Pancreas (tissue), 10 donors: ENCODE measurements at regions not wholly inside any gene's neighbourhood (a gene's known extent, or its start where the extent isn't known, plus 50 kb on each side); places are given as distances from the start of the nearest gene placed in this dataset.

ENCODE experiments used
- ATAC-seq, 4 donors: fragments of 200-7000 bp; cut with Tn5 transposase; one replicate each; pipeline versions ENCODE4 v1.8.0 to v1.9.1; 2020; ENCODE audit warnings: mild to moderate bottlenecking in 4 of 4, moderate library complexity in 4 of 4
- DNase-seq, 6 donors: peaks; one replicate each; pipeline ENCODE4 v3.0.0-alpha.2; 2020
- FAIRE-seq: peaks from 2 replicates; lab custom pipeline; 2012; peaks lifted over from hg19 to GRCh38; lab: Jason Lieb, UNC
- H3K27ac ChIP-seq, 4 donors: fragments of 200-600 bp; sonication (generic); 1 replicate in 3 of 4; 2 replicates in 1 of 4; pipeline versions ENCODE4 v1.5.0 to v1.8.0; 2020
- H3K27me3 ChIP-seq, 4 donors: fragments of 200-600 bp; one replicate each; pipeline ENCODE4 v1.8.0; 2021
- H3K36me3 ChIP-seq, 3 donors: fragments of 200-600 bp; sonication (generic) in 1 of 3; one replicate each; pipeline versions ENCODE4 v1.5.0 to v1.8.0; 2020 to 2021
- H3K4me1 ChIP-seq, 3 donors: fragments of 200-600 bp; one replicate each; pipeline ENCODE4 v1.8.0; 2021
- H3K4me3 ChIP-seq, 4 donors: fragments of 200-600 bp; sonication (generic) in 2 of 4; one replicate each; pipeline versions ENCODE4 v1.5.0 to v1.8.0; 2020 to 2021
- H3K9me3 ChIP-seq, 4 donors: fragments of 200-600 bp; one replicate each; pipeline ENCODE4 v1.8.0; 2021
- WGBS, 2 donors: extraction: QIAGEN DNeasy Blood & Tissue Kit; methylation state at CpG; one replicate each; pipeline ENCODE4 v1.1.7; 2013; 5-methylcytosine and 5-hydroxymethylcytosine counted together
- intact Hi-C, 3 donors: fragments of 100-400 bp; cut with DNase I; formaldehyde crosslinking; loops; one replicate each; pipeline versions ENCODE4 v1.11.1 to v1.14.2; 2022
- TF ChIP-seq, protein P1 (sequence below), 4 donors: fragments of 200-600 bp; sonication (generic) in 3 of 4; IDR thresholded peaks; one replicate each; pipeline versions ENCODE4 v1.5.0 to v1.8.0; 2021; ENCODE audit warnings: antibody characterized with exemption in 4 of 4
- donor health status: healthy with polysubstance abuse.
- donor health status: DM: no; HTN: no; CAD: no; lungs with moderate emphysema.
- donor health status: DM: no; HTN: no; CAD: no.
- donor health status: control.
- donor health status: control.
- donor health status: Bipolar disorder and iron deficiency.
- donor health status: DM: yes; HTN: yes; CAD: no.
- donor health status: DM: no; HTN: no; CAD: no.
- donor health status: DM: no; HTN: no; CAD: no.
- donor health status: DM: yes; HTN: yes; CAD: no.

DNA sequence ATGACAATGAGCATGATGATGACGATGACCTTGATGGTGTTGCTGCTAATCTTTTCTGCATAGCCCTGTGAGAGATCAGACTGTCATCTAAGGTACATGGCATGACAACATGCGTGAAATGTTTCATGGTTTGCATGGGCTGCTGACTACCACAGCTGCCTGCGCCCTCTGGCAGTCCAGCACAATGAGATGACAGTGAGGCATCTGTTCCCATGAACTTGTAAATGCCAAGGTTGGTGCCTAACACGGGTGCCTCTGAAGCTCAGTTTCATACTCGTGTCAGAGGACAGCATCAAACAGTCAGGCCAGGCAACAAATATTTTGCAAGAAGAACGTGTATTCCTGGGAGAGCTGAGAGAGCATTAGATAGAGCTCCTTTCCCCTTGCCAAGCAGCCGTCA lies 122.0 kb upstream of the PRKCQ start:
- WGBS, 2 donors, result 58 to 68% methylated on average over 7 of the region's 7 CpGs
- no peaks in the 10 kb centered on the region for H3K36me3 ChIP-seq
- H3K4me3 ChIP-seq, result no peak overlapping the region
- intact Hi-C loops, result no loop called here
- no peak overlapping the region for H3K27ac ChIP-seq
- no peak for DNase-seq
- FAIRE-seq, result no peak
- H3K4me1 ChIP-seq, result no peaks in the 10 kb centered on the region
- no peaks in the 10 kb centered on the region for H3K9me3 ChIP-seq
- ATAC-seq, result no peak
- TF ChIP-seq, protein P1, sequence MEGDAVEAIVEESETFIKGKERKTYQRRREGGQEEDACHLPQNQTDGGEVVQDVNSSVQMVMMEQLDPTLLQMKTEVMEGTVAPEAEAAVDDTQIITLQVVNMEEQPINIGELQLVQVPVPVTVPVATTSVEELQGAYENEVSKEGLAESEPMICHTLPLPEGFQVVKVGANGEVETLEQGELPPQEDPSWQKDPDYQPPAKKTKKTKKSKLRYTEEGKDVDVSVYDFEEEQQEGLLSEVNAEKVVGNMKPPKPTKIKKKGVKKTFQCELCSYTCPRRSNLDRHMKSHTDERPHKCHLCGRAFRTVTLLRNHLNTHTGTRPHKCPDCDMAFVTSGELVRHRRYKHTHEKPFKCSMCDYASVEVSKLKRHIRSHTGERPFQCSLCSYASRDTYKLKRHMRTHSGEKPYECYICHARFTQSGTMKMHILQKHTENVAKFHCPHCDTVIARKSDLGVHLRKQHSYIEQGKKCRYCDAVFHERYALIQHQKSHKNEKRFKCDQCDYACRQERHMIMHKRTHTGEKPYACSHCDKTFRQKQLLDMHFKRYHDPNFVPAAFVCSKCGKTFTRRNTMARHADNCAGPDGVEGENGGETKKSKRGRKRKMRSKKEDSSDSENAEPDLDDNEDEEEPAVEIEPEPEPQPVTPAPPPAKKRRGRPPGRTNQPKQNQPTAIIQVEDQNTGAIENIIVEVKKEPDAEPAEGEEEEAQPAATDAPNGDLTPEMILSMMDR (IDR thresholded peaks at IDR 0.05), result no peak
- peaks cover 0 to 8% (median 2%) of the 10 kb centered on the region in 4 donors for H3K27me3 ChIP-seq

DNA sequence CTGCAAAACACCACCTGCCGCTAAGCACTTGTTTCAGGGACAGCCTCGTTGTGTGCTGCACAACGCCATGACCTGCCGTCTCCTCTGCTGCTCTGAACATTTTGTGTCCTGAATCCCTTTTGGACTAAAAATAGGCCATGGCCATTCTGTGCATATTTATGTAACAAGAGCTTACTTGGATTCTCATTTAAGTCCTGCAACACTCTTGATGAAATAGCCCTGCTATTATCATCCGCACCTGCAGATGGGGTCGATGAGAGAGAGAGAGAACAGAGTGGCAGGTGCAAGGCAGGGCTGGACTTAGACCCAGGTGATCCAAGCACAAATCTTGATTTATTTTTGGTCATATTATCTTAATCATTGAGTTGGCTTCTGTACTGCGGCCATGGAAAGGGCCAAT lies 121.2 kb upstream of the PRKCQ start:
- intact Hi-C loops, result no loop called here
- 55 to 62% methylated on average over 7 of the region's 7 CpGs for WGBS, 2 donors
- Histone ChIP-seq H3K4me1 (no peaks in the 10 kb centered on the region), H3K9me3 (no peaks in the 10 kb centered on the region), H3K36me3 (no peaks in the 10 kb centered on the region), H3K27ac (no peak overlapping the region), H3K27me3 (peaks cover 0 to 4% (median 2%) of the 10 kb centered on the region in 4 donors), H3K4me3 (no peak overlapping the region)
- no peak for ATAC-seq
- TF ChIP-seq, protein P1 (IDR thresholded peaks at IDR 0.05), result no peak
- FAIRE-seq, result no peak
- no peak for DNase-seq

DNA sequence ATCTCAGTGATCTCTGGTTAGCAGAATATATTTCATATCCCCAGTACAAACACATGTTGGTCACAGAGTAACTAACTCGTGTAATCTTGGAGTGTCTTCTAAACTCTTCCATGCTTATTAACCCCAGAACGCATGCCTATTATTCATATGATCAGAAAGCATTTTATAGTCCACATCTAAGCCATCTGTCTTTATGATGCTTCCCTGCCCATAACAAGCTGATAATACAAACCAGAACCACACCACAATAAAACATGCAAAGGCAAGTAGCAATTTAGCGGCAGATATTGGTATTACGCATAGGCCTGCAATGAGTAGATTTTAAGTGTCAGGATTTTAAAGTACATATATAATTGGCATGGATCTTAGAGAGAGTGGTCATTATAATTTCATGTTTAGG lies 120.0 kb upstream of the PRKCQ start:
- Histone ChIP-seq H3K4me1 (no peaks in the 10 kb centered on the region), H3K27me3 (peaks cover 0 to 4% (median 2%) of the 10 kb centered on the region in 4 donors), H3K27ac (no peak overlapping the region), H3K4me3 (no peak overlapping the region), H3K9me3 (no peaks in the 10 kb centered on the region), H3K36me3 (no peaks in the 10 kb centered on the region)
- TF ChIP-seq, protein P1 (IDR thresholded peaks at IDR 0.05), result no peak
- intact Hi-C loops, result no loop called here
- no peak for DNase-seq
- 80 to 83% methylated on average over 4 of the region's 4 CpGs for WGBS, 2 donors
- no peak for FAIRE-seq
- no peak for ATAC-seq

GRCh38 chr10:6699336-6699735 lies 119.3 kb upstream of the PRKCQ start:
- DNase-seq, result no peak
- ATAC-seq, result no peak
- WGBS, 2 donors, result 76 to 86% methylated on average over 4 of the region's 4 CpGs
- Histone ChIP-seq H3K9me3 (no peaks in the 10 kb centered on the region), H3K27me3 (peaks cover 0 to 4% (median 2%) of the 10 kb centered on the region in 4 donors), H3K4me3 (no peak overlapping the region), H3K27ac (no peak overlapping the region), H3K36me3 (no peaks in the 10 kb centered on the region), H3K4me1 (no peaks in the 10 kb centered on the region)
- no peak for FAIRE-seq
- TF ChIP-seq, protein P1 (IDR thresholded peaks at IDR 0.05), result no peak
- intact Hi-C loops, result no loop called here

- FAIRE-seq (no peak), ATAC-seq (no peak), DNase-seq (no peak)
- Histone ChIP-seq H3K4me1 (no peaks in the 10 kb centered on the region), H3K36me3 (no peaks in the 10 kb centered on the region), H3K27me3 (peaks cover 0 to 4% (median 2%) of the 10 kb centered on the region in 4 donors), H3K4me3 (no peak overlapping the region), H3K9me3 (no peaks in the 10 kb centered on the region), H3K27ac (no peak overlapping the region)
- intact Hi-C loops, result no loop called here
- TF ChIP-seq, protein P1 (IDR thresholded peaks at IDR 0.05), result no peak
- WGBS, 2 donors, result 33 to 40% methylated on average over 1 of the region's 1 CpG
Measured at GRCh38 chr10:6695519-6695918, 115.4 kb upstream of the PRKCQ start.
